IPS-11a (cell line): ENCODE measurements at regions not wholly inside any gene's neighbourhood (a gene's known extent, or its start where the extent isn't known, plus 50 kb on each side); places are given as distances from the start of the nearest gene placed in this dataset.
"Not testable (repeated sequence)": the region's sequence is repeated elsewhere in the genome, so short reads cannot be mapped to it uniquely, and the experiment has no call there.

Source experiments
- H3K4me3 ChIP-seq: one replicate; pipeline ENCODE4 v1.5.1; 2013; ENCODE audit warnings: low read depth, low read length, control low read depth

DNA sequence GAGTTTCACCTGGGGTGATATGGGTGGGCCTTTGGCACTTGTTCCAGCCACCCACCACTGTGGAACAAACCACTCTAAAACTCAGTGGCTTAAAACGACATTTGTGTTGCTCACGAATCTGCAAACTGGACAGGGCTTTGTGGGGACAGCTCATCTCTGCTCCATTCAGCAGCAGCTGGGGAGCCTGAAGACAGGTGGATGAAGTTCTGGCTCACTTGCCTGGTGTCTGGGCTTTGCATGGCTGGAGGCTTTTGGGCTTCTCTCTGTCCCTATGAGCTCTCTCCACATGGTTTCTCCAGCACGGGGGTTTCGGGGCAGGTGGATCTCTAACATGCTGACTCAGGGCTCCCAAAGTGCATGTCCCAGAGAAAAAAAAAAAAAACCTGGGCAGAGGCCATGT is 93.0 kb upstream of the GLI2 start:
- no peak overlapping the region for H3K4me3 ChIP-seq

DNA sequence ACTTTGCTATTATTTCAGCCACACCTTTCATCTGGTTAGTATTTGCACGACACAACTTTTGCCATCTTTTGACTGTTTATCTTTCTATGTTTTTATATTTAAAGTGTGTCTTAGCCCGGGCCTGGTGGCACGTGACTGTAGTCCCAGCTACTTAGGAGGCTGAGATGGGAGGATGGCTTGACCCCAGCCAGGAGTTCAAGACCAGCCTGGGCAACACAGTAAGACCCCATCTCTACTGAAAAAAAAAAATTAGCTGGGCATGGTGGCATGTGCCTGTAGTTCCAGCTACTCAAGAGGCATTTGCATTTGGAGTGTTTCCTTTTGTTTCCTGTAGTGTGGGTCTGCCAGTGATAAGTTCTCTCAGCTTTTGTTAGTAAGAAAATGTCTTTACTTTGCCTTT is 88.7 kb upstream of the GLI2 start:
- no peak overlapping the region for H3K4me3 ChIP-seq

DNA sequence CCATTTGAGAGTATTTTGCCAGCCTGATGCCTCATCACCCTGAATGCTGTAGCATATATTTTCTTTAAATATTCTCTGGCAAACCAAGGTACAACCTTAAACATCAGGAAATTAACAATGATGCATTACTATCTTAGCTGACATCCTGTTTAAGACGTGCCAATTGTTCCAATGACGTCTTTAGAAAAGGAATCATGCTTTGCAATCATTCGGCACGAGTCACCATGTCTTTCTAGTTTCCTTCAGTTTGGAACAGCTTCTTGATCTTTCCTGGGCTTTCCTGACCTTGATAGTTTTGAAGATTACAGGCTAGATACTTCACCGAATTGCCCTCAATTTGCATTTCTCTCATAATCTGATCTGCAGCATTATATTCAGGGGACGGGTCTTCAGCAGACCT is 88.2 kb upstream of the GLI2 start:
- no peak overlapping the region for H3K4me3 ChIP-seq

DNA sequence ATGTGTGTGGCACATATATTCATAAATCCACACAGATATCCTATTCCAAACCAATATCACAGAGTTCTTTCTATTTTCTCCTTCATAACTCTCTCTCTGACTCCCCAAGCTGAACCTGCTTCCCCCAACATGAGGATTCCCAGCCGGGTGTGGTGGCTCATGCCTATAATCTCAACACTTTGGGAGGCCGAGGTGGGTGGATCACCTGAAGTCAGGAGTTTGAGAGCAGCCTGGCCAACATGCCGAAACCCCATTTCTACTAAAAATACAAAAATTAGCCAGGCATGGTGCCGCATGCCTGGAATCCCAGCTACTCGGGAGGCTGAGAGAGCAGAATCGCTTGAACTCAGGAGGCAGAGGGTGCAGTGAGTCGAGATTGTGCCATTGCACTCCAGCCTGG is 86.3 kb upstream of the GLI2 start:
- not testable (repeated sequence) for H3K4me3 ChIP-seq

DNA sequence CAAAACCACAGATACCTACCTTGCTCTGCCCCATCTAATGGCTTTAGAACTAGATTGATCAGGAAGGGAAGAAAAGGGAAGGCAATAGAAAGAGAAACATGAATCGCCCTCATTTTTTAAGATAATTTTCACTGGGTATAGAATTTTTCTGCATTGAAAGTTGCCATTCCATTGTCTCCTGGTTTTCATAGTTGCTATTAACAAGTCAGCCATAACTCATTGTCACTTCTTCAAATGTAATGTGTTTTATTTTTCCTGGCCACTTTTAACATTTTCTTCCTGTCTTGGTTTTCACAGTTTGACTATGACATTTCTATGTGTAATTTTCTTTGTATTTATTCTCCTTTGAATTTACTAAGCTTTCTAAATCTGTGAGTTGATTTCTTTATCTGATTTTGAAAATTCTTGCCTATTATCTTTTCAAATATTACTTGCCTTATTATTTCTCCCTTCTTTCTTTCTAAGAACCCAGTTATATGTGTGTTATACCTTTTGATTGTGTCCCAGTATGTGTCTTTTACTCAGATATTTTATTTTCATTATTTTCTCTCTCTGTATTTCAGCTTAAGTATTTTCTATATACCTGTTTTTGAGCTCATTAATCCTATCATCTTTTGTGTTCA is 85.5 kb upstream of the GLI2 start:
- H3K4me3 ChIP-seq = no peak overlapping the region

DNA sequence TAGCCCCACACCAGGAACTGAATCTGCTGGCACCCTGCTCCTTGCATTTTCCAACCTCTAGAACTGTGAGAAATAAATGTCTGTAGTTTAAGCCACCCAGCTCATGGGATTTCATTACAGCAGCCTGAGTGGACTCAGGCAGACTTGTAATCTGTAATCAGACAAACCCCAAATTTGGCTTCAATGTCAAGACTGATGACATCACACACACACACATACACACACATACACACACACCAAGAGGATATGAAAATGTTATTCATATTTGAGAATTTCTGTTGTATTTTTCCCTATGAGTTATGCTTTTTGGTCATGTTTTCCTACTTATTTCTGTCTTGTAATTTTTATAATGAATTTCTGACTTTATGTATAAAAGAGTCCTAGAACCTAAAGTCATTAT is 83.8 kb upstream of the GLI2 start:
- H3K4me3 ChIP-seq = no peak overlapping the region

DNA sequence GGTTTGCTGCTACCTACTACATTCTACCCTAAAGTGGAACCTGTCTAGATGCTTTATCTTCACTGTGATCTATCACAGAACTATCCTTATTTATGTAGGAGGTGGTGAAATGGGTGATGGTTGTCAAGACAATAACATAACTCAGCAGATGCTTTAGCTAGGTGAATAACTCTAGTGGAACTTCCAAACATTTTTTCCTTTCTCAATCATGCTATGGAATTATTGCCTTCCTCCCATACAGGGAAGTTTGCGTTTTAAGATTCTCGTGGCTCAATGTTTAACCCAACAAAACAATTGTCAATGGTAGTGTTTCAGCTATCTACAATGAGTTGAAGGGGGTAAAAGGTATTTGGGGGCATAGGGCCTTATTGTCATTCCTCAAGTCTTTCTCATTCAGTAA is 82.6 kb upstream of the GLI2 start:
- H3K4me3 ChIP-seq = no peak overlapping the region

DNA sequence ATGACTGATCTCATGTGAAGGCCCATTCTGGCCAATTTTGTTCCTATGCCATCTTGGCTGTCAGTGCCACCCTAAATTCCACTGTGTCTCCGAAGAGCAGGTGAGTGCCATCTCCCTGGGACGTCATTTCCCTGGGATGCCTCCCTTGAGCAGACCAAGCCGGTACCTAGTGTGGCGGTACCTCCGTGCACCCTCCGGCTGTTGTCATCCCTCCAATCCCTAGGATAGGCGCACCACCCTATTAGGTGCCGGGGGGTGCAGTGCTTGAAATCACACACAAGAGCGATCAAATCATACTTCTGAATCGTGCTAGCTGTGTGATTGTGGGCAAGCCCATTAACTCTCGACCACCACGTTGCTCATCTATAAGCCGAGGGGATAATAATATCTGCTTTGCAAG is 81.8 kb upstream of the GLI2 start:
- H3K4me3 ChIP-seq = no peak overlapping the region

DNA sequence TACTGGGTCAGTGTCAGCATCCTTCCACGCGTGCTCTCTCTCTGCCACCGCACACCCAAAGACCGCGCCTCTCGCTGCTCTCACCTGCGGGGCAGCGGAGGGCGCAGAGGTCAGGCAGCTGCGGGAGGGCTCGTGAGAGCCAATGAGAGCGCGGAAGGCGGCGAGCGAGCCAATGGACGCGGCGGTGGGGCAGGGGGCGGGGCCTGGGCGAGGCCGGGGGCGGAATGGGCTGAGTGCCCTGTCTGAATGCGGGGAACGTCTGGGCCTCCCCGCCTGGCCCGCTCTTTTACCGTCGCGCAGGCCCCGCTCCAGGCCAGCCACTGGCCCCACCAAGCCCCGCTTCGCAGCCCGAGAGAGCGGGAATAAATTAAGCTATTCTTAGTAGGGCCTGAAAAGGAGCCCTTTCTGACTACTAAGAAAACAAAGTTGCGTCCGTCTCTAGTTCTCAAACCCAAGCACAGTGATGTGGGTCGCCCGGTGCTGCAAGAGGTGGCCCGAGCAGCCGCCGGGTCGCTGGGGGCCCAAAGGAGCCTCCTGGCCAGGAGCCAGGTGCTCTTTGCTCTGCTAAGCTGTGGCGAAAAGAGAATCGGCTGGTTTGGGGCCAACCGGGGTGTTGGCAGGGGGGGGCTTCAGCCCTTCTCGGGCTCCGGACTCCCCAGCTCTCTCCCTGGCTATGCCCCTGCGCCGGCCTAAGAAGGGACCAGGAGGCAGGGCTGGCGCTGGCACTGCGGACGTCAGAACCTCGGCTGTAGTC is 81.1 kb upstream of the GLI2 start:
- no peak overlapping the region for H3K4me3 ChIP-seq

DNA sequence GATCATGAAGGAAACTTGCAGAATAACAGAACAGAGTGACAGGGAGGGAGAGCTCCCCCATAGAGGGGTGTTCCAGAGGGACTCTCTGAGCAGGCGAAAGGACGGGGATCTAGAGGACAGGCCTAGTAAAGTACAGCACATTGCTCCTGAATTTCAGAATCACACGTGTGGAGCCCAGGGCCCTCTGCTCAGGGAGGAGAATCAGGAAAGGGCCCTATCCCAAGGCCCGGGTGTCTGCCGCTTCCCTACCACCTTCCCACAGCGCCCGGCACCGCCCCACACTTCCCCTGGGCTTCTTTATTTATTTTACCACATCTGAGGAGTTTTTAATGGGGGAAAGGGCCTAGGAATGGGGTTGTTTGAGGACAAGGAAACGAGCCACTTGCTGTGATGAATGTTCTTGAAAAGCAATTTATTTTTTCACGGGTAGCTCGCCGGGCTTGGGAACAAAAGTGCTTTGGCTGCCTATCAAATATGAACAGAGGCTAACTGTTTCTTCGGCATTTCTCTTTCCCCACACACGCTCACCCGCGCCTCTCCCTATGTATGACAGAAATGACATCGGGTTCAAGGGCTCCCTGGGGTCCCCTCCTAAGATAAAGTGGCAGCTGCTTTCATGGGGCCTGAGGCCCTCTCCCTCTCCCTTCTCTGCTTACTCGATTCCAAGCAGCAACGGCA is 79.3 kb upstream of the GLI2 start:
- H3K4me3 ChIP-seq = no peak overlapping the region

DNA sequence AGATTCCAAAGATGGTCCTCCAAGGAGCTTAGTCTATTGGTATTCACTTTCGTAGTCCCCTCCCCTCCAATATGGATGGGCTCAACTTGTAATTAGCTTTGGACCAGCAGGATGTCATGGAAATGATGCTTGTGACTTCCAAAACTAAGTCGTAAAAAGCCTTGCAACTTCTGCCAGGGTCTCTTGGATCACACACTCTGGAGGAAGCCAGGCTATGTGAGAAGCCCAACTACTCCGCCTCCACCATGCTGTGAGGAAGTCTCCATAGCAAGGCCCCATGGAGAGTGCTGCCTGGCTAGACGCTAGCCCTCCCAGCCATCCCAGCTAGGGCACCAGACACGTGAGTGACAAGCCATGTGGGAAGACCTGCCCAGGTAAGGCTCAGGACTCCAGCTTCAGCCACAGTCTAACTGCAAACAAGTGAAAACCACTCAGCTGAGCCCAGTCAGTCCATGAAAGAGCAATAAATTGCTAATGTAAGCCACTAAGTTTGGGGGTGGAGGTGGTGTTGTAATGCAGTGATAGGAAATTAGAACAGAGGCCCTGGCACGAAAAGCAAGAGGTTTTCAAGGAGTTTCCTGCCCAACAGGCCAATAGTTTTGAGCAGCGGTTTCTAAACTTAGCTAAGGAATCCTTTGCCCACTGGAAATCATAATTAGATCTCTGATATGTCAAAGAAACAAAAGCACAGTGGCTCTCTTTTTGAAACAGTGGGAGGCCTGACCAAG is 77.5 kb upstream of the GLI2 start:
- H3K4me3 ChIP-seq = no peak overlapping the region

DNA sequence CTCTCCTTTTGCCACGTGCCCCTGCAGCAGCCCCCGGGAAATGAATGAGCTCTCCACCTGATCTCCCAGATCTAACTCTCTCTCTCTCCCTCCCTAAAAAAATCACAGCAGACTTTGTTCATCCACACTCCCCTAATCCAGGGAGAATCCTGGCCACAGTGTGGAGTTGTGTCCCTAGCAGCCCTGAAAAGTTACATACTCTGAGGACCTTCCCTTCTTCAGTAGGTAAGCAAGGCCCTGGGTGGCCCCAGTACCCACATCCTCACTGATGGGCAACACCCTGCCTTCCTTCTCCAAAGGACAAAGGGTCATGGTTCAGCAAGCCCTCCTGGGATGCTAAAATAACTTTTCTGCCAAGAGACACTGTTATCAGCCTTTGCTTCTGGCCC is 76.9 kb upstream of the GLI2 start:
- no peak overlapping the region for H3K4me3 ChIP-seq

DNA sequence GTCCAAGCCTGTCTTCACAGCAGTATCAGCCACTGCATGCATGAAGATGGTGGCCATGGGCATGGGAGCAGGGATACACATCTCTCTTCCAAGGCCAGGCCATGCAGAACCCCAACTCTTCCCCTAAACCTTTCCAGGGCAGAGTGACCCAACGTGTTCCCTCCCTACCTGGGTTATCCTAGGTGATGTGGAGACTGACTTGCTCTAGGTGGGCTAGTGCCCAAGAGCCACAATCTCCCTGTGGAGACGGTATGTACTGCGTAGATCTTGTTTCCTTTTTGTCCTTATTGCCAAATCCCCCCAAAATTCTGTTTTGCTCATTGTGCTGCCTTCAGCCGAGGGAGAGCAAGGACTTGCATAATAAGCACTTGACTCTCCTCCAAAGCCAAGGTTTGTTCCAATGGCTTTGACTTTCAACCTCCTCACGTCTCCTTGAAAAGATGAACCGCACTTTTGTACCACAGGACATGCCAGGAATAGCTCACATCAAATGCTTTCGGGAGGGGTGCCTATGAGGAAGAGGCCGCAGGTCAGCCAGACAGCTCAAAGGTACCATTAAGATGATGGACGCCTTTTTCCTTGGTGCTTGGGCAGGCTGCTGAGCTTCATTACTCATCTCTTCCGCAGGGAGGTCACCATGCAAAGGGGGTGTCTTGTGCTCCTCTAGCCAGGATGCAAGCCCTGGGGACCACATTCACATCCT is 76.2 kb upstream of the GLI2 start:
- H3K4me3 ChIP-seq = no peak overlapping the region

DNA sequence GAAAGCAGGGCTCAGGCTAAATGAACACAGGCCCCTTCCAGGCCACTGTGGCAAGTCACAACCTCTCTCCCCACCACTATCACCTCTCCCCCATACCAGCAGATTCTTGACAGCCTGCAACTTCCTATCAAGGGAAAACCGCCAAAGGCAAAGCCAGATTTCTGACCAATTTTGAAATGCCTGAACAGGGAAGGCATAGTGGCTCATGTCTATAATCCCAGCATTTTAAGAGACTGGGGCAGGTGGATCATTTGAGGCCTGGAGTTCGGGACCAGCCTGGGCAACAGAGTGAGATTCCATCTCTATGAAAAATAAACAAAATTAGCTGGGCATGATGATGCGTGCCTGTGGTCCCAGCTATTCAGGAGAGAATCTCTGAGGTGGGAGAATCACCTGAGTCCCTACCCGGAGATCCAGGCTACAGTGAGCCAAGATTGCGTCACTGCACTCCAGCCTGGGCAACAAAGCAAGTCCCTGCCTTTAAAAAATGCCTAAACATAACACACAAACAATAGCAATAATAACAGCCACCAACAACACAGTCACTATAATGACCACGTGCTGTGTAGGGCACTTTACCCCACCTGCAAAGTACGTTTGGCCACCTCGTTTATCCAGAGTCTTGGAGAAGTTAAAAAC is 75.5 kb upstream of the GLI2 start:
- H3K4me3 ChIP-seq = no peak overlapping the region

DNA sequence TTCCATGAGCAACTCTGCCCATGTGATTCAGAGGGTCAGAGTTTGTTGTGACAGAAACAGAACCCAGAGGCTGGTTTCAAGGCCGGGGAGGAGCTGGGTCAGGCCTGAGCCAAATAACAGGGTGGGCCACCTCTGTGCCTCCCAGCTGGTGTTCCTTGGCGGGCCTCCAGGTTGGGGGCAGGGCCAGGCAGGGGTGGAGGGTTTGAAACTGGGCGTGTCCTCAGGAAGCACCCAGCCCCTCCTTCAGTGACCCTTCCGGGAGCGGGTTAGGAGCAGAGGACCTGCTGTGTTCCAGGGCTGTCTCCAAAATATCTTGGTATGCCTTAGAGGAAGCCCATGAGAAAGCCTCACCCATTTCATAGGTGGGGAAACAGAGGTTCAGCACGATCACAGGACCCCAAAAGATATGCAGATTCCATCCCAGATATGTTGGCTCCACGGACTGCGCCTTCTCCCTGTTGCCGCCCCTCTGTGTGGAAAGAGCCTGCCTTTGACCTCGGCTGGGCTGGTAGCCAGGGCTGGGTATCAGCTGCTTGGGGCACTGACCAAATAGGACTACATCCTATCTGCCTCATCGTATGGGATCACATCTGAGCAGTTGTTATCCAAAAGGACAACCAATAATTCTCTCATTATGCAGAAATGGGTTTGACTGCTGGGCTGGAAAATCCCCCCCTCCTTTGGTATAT is 74.8 kb upstream of the GLI2 start:
- H3K4me3 ChIP-seq = no peak overlapping the region

DNA sequence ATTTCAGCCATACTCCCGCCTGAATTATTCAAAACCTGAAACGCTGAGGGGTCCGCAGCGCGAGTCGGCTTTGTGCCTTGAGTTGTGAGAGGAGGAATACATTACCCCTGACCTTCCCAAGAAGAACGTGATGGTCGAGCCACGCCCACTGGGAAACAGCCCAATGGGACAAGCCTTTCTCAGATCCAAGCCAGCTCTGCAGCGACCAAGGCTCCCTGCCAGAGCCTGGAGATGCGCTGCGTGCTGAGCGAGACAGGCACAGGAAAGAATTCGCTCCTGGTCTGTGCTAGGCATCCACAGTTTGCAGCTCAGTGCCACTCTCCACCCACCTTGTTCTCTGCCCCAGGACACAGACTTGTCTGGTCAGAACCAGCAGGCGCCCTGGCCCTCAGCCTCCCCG is 74.1 kb upstream of the GLI2 start:
- no peak overlapping the region for H3K4me3 ChIP-seq

DNA sequence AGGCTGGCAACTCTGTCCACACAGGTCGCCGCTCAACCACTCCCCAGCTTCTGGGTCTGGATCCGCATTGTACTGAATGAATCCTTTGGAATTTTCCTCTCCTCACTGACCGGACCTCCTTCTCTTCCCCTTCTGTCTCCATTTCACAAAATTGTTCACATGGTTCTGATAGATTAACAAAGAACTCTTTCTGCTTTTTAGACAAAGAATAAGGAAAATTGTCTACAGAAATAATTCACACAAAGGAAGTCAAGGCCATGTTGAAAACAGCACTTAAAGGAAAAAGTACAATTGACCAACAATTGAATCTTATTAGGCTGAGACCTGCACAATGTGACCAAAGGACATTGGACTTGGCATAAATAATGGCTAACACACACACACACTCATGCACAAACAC is 73.6 kb upstream of the GLI2 start:
- H3K4me3 ChIP-seq = no peak overlapping the region

DNA sequence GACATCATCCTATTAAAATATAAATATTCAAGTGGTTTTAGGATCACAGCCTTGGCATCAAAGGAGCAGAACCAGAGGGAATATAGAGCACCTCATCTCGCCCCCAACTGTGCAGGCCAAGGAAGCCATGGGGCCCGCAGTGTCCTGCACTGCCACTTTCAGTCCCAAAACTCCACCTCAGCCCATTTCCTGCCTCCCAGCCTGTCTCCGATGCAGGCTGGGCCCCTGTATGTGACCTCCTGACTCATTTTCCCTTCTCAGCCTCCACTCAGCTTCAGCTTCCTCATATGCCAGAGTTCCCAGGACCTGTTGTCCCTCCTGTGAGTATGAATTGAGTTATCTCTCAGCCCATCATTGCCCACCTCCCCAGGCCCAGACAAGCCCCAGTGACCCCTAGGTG is 72.9 kb upstream of the GLI2 start:
- no peak overlapping the region for H3K4me3 ChIP-seq

DNA sequence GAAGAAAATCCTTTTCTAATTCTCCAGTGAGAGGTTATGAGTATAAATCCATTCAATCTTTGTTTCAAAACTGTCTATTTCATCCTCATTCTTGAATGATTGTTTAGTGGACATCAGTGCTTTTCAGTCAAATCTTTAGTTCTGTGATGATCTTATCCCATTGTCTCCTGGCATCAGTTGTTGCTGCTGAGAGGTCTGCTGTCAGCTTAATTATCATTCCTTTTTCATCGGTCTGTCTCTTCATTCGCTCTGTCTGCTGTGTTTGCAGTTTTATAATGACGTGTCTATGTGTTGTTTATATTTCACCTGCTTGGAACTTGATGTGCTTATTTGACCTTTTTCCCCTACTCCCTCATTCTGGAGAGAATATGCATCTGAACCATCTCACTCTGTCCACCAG is 69.2 kb upstream of the GLI2 start:
- H3K4me3 ChIP-seq = no peak overlapping the region

DNA sequence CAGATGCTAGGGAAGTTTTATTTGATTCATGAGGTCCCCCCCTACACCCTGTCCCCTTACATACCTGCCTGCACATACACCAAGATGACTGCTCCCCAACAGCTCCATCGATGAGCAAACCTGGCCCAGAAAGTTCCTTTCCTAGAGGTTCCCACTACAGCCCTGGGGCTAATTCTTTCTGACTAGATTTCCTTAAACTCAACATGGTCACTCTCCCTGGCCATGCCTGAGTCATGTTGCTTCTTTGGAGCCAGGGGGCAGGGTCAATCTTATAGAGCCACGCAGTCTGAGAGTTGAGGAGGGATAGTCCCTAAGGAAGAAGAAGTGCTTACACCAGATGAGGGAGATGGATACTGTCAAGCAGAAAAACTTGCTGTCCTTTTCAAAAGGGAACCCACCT is 67.7 kb upstream of the GLI2 start:
- H3K4me3 ChIP-seq = no peak overlapping the region
